ENCODE measurements at regions not wholly inside any gene's neighbourhood (a gene's known extent, or its start where the extent isn't known, plus 50 kb on each side); places are given as distances from the start of the nearest gene placed in this dataset.

DNA sequence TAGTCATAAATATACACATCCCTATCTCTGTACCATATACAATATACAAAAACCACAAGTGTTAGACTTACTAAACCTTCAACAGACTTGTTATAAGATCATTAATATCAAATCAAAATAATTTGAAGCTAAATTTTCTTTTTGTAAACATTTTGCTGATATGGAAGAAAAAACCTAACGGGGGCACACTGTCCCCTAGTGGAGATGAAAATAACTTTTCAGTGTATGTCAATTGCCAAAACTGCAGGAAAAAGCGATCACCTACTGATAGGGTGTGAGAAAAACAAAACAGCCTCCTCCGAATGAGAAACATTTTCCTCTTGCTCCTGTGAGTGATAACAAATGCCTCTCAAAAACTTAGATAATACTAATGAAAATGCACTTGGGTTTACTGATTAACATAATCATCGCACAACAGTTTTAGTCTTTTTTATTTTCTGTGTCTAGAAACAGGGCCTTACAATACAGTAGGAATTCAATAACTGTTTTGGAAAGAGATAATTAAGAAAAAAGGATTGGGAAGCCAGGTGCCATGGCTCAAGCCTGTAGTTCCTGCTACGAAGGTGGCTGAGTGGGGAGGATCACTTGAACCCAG is 322.7 kb downstream of the CRPPA start (continued):
- TF ChIP-seq, protein P1, sequence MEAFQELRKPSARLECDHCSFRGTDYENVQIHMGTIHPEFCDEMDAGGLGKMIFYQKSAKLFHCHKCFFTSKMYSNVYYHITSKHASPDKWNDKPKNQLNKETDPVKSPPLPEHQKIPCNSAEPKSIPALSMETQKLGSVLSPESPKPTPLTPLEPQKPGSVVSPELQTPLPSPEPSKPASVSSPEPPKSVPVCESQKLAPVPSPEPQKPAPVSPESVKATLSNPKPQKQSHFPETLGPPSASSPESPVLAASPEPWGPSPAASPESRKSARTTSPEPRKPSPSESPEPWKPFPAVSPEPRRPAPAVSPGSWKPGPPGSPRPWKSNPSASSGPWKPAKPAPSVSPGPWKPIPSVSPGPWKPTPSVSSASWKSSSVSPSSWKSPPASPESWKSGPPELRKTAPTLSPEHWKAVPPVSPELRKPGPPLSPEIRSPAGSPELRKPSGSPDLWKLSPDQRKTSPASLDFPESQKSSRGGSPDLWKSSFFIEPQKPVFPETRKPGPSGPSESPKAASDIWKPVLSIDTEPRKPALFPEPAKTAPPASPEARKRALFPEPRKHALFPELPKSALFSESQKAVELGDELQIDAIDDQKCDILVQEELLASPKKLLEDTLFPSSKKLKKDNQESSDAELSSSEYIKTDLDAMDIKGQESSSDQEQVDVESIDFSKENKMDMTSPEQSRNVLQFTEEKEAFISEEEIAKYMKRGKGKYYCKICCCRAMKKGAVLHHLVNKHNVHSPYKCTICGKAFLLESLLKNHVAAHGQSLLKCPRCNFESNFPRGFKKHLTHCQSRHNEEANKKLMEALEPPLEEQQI (IDR thresholded peaks at IDR 0.05): 0 out of 2 replicates have a peak, but pooled peaks have one; percentile 49
- TF ChIP-seq FOXJ3 (CRISPR knock-in tag; IDR thresholded peaks at IDR 0.05) (no peak), RAD21 (CRISPR knock-in tag; conservative IDR thresholded peaks at IDR 0.05 in 1 of 2, IDR thresholded peaks at IDR 0.05 in 1 of 2) (peak in 1 of 2 experiments; percentile 48; a peak in 2 of 4 replicates), PHF8 (IDR thresholded peaks at IDR 0.05; ENCODE audit: borderline replicate concordance, low read length) (no peak), ZKSCAN8 (CRISPR knock-in tag; IDR thresholded peaks at IDR 0.05) (no peak)

DNA sequence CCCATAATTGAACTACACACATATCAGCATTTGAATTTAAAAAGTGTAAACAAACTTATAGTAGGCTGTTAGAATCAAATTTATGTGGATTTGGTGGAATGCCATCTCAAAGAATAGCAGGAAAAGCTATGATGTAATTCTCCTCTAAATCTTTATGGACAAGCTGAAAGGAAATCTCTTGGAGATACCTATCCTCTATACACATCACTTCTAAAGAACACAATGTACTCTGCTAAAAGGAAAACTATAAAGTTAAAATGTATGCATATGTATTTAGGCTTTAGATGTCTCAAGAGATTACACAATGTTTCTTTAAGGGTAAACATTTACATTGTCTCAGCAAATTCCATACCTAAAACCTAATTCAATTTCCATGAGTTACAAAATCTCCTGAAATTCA is 323.3 kb downstream of the CRPPA start:
- no peaks in the 10 kb centered on the region for H4K20me1 ChIP-seq (replicated peaks; ENCODE audit: control insufficient read depth, insufficient read depth, low read length)
- H3K9me1 ChIP-seq (ENCODE audit: control insufficient read depth, insufficient read depth, low read length): no peaks in the 10 kb centered on the region
- no peaks in the 10 kb centered on the region for H3K27me3 ChIP-seq (ENCODE audit: control insufficient read depth in 2 of 2, insufficient read depth in 2 of 2, low read length in 2 of 2)
- intact Hi-C loops (cut with micrococcal nuclease): no loop called here
- no peaks in the 10 kb centered on the region for H3K9me3 ChIP-seq (replicated peaks; ENCODE audit: control insufficient read depth, insufficient read depth, low read depth, low read length)
- in situ Hi-C loops (cut with MboI): loop anchor here (25.0 kb wide), 1 partner anchor 464 kb away; no protein-coding TSS in a partner anchor
- FAIRE-seq (no peak), DNase-seq (ENCODE audit: extremely low read depth in 1 of 4, low spot score in 3 of 4) (no peak), ATAC-seq (no peak)
- no TSS peak for BruUV-seq (replicated peaks)
- H3K9ac ChIP-seq (ENCODE audit: insufficient read depth in 1 of 2, low read depth in 2 of 2, low read length in 2 of 2): no peak overlapping the region
- no peaks in the 10 kb centered on the region for H3K36me3 ChIP-seq (ENCODE audit: control insufficient read depth, insufficient read depth, low read length)
- no peak overlapping the region for H3K4me2 ChIP-seq (ENCODE audit: insufficient read depth, low read length)
- no peak overlapping the region for H2AFZ ChIP-seq (ENCODE audit: low read depth, low read length)
- CTCF ChIA-PET (ENCODE audit: low intra/inter-chr PET ratio): no interaction called here
- no peaks in the 10 kb centered on the region for H3K4me1 ChIP-seq (replicated peaks in 1 of 2; ENCODE audit: control insufficient read depth in 2 of 2, insufficient read depth in 2 of 2, low read length in 2 of 2)
- H3K79me2 ChIP-seq (ENCODE audit: control insufficient read depth, insufficient read depth, low read length): no peaks in the 10 kb centered on the region
- H3K27ac ChIP-seq (ENCODE audit: extremely low read depth, low read depth, low read length): no peak overlapping the region
- H3K4me3 ChIP-seq: no peak overlapping the region
- TF ChIP-seq CEBPB (tag; IDR thresholded peaks at IDR 0.05): 0 out of 2 replicates have a peak, but pooled peaks have one; percentile 22
- TF ChIP-seq ZNF282 (CRISPR knock-in tag; IDR thresholded peaks at IDR 0.05): no peak
- POLR2A ChIA-PET: interaction anchor here (1.5 kb wide), 1 partner anchor 9 kb away, joined by 4 read pairs; no protein-coding TSS in a partner anchor
